ENCODE measurements at regions not wholly inside any gene's neighbourhood (a gene's known extent, or its start where the extent isn't known, plus 50 kb on each side); places are given as distances from the start of the nearest gene placed in this dataset.

DNA sequence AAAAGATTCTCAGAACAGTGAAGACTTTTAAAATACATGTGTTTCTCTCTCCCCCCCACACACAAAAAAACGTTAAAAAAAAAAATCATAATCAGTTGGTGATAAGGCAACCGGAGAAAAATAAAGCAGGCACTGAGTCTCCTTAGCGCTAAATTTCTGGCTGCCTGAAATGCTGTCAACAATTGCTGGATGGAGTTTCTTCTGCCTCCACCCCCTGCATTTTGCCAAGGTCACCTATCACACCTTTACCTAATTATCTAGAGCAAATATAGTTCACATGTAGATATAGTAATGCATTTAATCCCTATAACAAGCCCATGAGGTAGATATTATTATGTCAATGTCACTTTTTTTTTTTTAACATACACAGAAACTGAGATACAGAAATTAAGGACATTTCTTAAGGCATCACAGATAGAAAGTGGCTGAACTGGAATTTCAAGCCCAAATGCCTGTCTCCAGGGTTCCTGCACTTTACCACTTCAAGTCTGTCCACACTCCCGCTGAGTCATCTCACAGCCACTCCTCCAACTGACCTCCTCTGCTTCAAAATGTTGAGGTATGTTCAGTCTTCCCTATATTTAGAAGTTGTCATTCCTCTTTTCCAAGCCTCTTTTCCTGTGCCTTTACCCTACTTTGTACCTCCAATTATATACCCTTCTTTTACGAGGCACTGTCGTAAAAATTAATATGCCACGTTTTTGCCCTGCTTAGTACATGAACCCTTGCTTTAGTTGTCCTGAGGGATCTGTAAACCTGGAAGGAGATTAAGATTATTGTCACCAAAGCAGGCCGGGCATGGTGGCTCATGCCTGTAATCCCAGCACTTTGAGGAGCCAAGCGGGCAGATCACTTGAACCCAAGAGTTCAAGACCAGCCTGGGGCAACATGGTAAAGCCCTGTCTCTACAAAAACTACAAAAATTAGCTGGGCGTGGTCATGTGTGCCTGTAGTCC, 72.8 kb upstream of the MPP7 start:
- TF ChIP-seq, protein P1, sequence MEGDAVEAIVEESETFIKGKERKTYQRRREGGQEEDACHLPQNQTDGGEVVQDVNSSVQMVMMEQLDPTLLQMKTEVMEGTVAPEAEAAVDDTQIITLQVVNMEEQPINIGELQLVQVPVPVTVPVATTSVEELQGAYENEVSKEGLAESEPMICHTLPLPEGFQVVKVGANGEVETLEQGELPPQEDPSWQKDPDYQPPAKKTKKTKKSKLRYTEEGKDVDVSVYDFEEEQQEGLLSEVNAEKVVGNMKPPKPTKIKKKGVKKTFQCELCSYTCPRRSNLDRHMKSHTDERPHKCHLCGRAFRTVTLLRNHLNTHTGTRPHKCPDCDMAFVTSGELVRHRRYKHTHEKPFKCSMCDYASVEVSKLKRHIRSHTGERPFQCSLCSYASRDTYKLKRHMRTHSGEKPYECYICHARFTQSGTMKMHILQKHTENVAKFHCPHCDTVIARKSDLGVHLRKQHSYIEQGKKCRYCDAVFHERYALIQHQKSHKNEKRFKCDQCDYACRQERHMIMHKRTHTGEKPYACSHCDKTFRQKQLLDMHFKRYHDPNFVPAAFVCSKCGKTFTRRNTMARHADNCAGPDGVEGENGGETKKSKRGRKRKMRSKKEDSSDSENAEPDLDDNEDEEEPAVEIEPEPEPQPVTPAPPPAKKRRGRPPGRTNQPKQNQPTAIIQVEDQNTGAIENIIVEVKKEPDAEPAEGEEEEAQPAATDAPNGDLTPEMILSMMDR (IDR thresholded peaks at IDR 0.05; ENCODE audit: unreplicated experiment in 3 of 3): no peak
- H3K9me3 Mint-ChIP-seq: no peaks in the 10 kb centered on the region
- H3K4me1 Mint-ChIP-seq: no peaks in the 10 kb centered on the region
- no peak overlapping the region for H3K27ac Mint-ChIP-seq
- no peak overlapping the region for H3K4me3 Mint-ChIP-seq
- no peaks in the 10 kb centered on the region for H3K36me3 Mint-ChIP-seq (ENCODE audit: low read depth)
- H3K27me3 Mint-ChIP-seq (ENCODE audit: low read depth): peaks cover 14% of the 10 kb centered on the region

DNA sequence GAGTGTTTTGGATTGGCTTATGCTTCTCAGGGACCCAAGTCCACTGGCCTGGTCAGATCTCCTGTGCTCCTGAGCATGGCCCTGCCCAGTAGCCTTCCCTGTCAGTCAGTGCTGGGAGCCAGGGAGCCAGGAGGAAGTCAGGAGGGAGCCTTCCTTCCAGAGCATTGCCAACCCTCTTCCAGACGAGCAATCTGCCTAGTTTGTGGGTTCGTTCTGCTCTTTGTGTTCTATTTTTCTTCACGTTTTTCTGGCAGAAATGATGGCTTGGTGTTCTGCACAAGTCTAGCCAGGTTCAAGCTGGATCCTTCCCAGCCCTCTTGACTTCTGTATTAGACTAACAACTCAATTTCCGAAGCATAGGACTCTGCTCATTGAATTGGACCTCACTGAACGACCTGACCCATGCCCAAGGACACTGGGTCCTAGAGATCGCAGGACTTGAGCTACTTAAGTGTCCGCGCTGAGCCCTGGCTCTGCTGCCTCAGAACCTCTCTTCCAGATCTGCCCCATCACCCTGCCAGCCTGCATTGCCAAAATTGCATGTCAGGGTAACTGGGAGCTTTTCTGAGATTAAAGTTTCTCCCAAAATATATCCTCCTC, 76.2 kb upstream of the MPP7 start:
- TF ChIP-seq, protein P1 (IDR thresholded peaks at IDR 0.05; ENCODE audit: unreplicated experiment in 3 of 3): no peak
- no peaks in the 10 kb centered on the region for H3K4me1 Mint-ChIP-seq
- H3K36me3 Mint-ChIP-seq (ENCODE audit: low read depth): no peaks in the 10 kb centered on the region
- H3K4me3 Mint-ChIP-seq: no peak overlapping the region
- peaks cover 8% of the 10 kb centered on the region for H3K27me3 Mint-ChIP-seq (ENCODE audit: low read depth)
- no peaks in the 10 kb centered on the region for H3K9me3 Mint-ChIP-seq
- H3K27ac Mint-ChIP-seq: no peak overlapping the region

DNA sequence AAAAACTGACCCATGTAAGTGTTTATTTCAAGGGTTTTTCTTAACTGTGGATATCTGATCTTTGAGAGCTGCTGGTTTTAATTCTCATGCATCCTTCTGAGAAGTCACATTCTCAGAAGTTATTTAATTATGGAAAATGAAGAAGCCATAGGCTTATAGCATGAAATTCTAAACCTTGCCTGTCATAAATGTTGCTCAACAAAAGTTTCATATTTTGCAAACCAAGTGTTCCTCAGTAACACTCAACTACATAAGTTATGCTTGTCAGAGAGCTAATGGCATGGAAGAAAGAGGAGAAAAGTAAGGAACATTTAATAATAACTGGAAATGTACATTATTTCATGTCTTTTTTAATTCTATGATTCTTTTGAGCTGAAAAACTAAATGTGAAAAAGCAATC, 78.6 kb upstream of the MPP7 start:
- Mint-ChIP-seq H3K4me1 (no peaks in the 10 kb centered on the region), H3K36me3 (ENCODE audit: low read depth) (no peaks in the 10 kb centered on the region), H3K4me3 (no peak overlapping the region), H3K27me3 (ENCODE audit: low read depth) (peaks cover 10% of the 10 kb centered on the region), H3K27ac (no peak overlapping the region), H3K9me3 (no peaks in the 10 kb centered on the region)
- TF ChIP-seq, protein P1 (IDR thresholded peaks at IDR 0.05; ENCODE audit: unreplicated experiment in 3 of 3): no peak

- Mint-ChIP-seq H3K4me3 (no peak overlapping the region), H3K4me1 (no peaks in the 10 kb centered on the region), H3K9me3 (no peaks in the 10 kb centered on the region), H3K27ac (no peak overlapping the region), H3K27me3 (ENCODE audit: low read depth) (peaks cover 11% of the 10 kb centered on the region), H3K36me3 (ENCODE audit: low read depth) (no peaks in the 10 kb centered on the region)
- TF ChIP-seq, protein P1 (IDR thresholded peaks at IDR 0.05; ENCODE audit: unreplicated experiment in 3 of 3): peak; percentile 93 to 97 (median 96)
These were observed 79.1 kb upstream of the MPP7 start for GRCh38 chr10:28381903-28382347.

DNA sequence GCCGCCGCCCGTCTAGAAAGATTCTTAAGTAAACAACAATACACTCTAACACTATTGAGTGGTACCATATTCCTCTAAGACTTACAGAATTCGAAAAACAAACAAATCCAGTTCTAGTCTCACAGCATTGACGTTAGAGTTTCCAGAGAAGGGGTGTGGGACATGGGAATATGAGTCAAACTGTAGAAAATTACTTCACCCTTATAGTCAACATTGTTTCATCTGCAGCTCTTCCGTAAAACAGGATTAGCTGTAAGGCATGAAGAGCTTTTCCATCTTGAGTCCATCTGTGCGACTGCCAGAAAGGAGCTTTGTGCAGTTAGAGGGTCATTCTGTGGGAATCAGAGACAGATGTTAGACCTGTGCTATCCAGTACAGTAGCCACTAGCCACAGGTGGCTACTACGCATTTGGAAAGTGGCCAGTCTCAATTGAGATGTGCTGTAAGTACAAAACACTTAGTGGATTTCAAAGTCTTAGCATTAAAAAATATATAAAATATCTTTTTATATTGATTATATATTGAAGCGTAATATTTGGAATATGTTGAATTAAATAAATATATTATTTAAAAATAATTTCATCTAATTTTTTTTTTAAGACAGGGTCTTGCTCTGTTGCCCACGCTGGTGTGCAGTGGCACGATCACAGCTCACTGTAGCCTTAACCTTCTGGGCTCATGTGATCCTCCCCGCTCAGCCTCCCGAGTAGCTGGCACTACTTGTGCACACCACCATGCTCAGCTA, 79.8 kb upstream of the MPP7 start:
- TF ChIP-seq, protein P1 (IDR thresholded peaks at IDR 0.05; ENCODE audit: unreplicated experiment in 3 of 3): no peak

More for the DNA sequence above, 79.8 kb upstream of the MPP7 start:
- no peaks in the 10 kb centered on the region for H3K4me1 Mint-ChIP-seq
- H3K27me3 Mint-ChIP-seq (ENCODE audit: low read depth): peaks cover 18% of the 10 kb centered on the region
- no peak overlapping the region for H3K27ac Mint-ChIP-seq
- no peaks in the 10 kb centered on the region for H3K9me3 Mint-ChIP-seq
- H3K36me3 Mint-ChIP-seq (ENCODE audit: low read depth): no peaks in the 10 kb centered on the region
- H3K4me3 Mint-ChIP-seq: no peak overlapping the region

All from nephron (organoid).